ENCODE measurements at regions not wholly inside any gene's neighbourhood (a gene's known extent, or its start where the extent isn't known, plus 50 kb on each side); places are given as distances from the start of the nearest gene placed in this dataset.

DNA sequence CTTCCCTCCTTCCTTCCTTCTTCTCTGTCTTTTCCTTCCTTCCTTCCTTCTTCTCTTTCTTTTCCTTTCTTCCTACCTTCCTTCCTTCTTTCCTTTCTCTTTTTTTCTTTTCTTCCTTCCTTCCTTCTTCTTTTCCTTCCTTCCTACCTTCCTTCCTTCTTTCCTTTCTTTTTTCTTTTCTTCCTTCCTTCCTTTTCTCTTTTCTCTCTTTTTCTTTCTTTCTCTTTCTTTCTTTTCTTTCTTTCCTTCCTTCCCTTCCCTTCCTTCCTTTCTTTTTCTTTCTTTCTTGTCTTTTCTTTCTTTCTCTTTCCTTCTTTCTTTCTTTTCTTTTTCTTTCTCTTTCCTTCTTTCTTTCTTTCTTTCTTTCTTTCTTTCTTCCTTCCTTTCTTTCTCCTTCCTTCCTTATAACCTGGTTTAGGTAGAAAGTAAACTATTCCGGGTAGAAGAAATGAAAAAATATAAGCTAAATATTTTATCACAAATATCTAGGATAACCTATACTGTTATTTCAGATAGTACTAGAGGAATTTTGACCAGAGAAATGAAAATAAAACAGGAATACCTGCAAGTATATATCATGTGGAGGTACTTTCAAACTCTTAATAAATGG lies 1741.8 kb upstream of the CDH9 start:
- ATAC-seq (no peak), DNase-seq (ENCODE audit: low spot score) (no peak)
- no peak overlapping the region for H3K4me2 ChIP-seq
- Mint-ChIP-seq H3K4me3 (no peak overlapping the region), H3K9me3 (no peaks in the 10 kb centered on the region), H3K4me1 (peaks cover 2% of the 10 kb centered on the region; the same call in 1 of the 3 replicates), H3K36me3 (ENCODE audit: low read depth) (no peaks in the 10 kb centered on the region), H3K27me3 (ENCODE audit: insufficient read depth, low read depth, poor library complexity) (peaks cover 1% of the 10 kb centered on the region), H3K27ac (no peak overlapping the region)
- no peak for TF ChIP-seq EZH2 (IDR thresholded peaks at IDR 0.05; ENCODE audit: low read depth, unreplicated experiment)
- no peak for TF ChIP-seq ZNF331 (CRISPR knock-in tag; IDR thresholded peaks at IDR 0.05; ENCODE audit: low read depth)
- no peak for TF ChIP-seq POLR2AphosphoS5 (IDR thresholded peaks at IDR 0.05; ENCODE audit: low read depth)
- no peak for TF ChIP-seq CREB1 (CRISPR knock-in tag; IDR thresholded peaks at IDR 0.05; ENCODE audit: low read depth)
- TF ChIP-seq, protein P1, sequence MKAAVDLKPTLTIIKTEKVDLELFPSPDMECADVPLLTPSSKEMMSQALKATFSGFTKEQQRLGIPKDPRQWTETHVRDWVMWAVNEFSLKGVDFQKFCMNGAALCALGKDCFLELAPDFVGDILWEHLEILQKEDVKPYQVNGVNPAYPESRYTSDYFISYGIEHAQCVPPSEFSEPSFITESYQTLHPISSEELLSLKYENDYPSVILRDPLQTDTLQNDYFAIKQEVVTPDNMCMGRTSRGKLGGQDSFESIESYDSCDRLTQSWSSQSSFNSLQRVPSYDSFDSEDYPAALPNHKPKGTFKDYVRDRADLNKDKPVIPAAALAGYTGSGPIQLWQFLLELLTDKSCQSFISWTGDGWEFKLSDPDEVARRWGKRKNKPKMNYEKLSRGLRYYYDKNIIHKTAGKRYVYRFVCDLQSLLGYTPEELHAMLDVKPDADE (IDR thresholded peaks at IDR 0.05) = no peak
- no peak for TF ChIP-seq JUNB (IDR thresholded peaks at IDR 0.05; ENCODE audit: unreplicated experiment)
- TF ChIP-seq ZNF114 (CRISPR knock-in tag; IDR thresholded peaks at IDR 0.05) = no peak
- TF ChIP-seq, protein P2, sequence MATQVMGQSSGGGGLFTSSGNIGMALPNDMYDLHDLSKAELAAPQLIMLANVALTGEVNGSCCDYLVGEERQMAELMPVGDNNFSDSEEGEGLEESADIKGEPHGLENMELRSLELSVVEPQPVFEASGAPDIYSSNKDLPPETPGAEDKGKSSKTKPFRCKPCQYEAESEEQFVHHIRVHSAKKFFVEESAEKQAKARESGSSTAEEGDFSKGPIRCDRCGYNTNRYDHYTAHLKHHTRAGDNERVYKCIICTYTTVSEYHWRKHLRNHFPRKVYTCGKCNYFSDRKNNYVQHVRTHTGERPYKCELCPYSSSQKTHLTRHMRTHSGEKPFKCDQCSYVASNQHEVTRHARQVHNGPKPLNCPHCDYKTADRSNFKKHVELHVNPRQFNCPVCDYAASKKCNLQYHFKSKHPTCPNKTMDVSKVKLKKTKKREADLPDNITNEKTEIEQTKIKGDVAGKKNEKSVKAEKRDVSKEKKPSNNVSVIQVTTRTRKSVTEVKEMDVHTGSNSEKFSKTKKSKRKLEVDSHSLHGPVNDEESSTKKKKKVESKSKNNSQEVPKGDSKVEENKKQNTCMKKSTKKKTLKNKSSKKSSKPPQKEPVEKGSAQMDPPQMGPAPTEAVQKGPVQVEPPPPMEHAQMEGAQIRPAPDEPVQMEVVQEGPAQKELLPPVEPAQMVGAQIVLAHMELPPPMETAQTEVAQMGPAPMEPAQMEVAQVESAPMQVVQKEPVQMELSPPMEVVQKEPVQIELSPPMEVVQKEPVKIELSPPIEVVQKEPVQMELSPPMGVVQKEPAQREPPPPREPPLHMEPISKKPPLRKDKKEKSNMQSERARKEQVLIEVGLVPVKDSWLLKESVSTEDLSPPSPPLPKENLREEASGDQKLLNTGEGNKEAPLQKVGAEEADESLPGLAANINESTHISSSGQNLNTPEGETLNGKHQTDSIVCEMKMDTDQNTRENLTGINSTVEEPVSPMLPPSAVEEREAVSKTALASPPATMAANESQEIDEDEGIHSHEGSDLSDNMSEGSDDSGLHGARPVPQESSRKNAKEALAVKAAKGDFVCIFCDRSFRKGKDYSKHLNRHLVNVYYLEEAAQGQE (IDR thresholded peaks at IDR 0.05; ENCODE audit: unreplicated experiment) = no peak
- TF ChIP-seq, protein P3, sequence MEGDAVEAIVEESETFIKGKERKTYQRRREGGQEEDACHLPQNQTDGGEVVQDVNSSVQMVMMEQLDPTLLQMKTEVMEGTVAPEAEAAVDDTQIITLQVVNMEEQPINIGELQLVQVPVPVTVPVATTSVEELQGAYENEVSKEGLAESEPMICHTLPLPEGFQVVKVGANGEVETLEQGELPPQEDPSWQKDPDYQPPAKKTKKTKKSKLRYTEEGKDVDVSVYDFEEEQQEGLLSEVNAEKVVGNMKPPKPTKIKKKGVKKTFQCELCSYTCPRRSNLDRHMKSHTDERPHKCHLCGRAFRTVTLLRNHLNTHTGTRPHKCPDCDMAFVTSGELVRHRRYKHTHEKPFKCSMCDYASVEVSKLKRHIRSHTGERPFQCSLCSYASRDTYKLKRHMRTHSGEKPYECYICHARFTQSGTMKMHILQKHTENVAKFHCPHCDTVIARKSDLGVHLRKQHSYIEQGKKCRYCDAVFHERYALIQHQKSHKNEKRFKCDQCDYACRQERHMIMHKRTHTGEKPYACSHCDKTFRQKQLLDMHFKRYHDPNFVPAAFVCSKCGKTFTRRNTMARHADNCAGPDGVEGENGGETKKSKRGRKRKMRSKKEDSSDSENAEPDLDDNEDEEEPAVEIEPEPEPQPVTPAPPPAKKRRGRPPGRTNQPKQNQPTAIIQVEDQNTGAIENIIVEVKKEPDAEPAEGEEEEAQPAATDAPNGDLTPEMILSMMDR (conservative IDR thresholded peaks at IDR 0.05; ENCODE audit: low read depth in 2 of 2) = no peak
- TF ChIP-seq EZH2phosphoT487 (IDR thresholded peaks at IDR 0.05; ENCODE audit: unreplicated experiment) = no peak
- TF ChIP-seq, protein P4, sequence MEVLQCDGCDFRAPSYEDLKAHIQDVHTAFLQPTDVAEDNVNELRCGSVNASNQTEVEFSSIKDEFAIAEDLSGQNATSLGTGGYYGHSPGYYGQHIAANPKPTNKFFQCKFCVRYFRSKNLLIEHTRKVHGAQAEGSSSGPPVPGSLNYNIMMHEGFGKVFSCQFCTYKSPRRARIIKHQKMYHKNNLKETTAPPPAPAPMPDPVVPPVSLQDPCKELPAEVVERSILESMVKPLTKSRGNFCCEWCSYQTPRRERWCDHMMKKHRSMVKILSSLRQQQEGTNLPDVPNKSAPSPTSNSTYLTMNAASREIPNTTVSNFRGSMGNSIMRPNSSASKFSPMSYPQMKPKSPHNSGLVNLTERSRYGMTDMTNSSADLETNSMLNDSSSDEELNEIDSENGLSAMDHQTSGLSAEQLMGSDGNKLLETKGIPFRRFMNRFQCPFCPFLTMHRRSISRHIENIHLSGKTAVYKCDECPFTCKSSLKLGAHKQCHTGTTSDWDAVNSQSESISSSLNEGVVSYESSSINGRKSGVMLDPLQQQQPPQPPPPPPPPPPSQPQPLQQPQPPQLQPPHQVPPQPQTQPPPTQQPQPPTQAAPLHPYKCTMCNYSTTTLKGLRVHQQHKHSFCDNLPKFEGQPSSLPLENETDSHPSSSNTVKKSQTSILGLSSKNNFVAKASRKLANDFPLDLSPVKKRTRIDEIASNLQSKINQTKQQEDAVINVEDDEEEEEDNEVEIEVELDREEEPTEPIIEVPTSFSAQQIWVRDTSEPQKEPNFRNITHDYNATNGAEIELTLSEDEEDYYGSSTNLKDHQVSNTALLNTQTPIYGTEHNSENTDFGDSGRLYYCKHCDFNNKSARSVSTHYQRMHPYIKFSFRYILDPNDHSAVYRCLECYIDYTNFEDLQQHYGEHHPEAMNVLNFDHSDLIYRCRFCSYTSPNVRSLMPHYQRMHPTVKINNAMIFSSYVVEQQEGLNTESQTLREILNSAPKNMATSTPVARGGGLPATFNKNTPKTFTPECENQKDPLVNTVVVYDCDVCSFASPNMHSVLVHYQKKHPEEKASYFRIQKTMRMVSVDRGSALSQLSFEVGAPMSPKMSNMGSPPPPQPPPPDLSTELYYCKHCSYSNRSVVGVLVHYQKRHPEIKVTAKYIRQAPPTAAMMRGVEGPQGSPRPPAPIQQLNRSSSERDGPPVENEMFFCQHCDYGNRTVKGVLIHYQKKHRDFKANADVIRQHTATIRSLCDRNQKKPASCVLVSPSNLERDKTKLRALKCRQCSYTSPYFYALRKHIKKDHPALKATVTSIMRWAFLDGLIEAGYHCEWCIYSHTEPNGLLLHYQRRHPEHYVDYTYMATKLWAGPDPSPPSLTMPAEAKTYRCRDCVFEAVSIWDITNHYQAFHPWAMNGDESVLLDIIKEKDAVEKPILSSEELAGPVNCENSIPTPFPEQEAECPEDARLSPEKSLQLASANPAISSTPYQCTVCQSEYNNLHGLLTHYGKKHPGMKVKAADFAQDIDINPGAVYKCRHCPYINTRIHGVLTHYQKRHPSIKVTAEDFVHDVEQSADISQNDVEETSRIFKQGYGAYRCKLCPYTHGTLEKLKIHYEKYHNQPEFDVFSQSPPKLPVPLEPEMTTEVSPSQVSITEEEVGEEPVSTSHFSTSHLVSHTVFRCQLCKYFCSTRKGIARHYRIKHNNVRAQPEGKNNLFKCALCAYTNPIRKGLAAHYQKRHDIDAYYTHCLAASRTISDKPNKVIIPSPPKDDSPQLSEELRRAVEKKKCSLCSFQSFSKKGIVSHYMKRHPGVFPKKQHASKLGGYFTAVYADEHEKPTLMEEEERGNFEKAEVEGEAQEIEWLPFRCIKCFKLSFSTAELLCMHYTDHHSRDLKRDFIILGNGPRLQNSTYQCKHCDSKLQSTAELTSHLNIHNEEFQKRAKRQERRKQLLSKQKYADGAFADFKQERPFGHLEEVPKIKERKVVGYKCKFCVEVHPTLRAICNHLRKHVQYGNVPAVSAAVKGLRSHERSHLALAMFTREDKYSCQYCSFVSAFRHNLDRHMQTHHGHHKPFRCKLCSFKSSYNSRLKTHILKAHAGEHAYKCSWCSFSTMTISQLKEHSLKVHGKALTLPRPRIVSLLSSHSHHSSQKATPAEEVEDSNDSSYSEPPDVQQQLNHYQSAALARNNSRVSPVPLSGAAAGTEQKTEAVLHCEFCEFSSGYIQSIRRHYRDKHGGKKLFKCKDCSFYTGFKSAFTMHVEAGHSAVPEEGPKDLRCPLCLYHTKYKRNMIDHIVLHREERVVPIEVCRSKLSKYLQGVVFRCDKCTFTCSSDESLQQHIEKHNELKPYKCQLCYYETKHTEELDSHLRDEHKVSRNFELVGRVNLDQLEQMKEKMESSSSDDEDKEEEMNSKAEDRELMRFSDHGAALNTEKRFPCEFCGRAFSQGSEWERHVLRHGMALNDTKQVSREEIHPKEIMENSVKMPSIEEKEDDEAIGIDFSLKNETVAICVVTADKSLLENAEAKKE (CRISPR knock-in tag; IDR thresholded peaks at IDR 0.05) = no peak
- no peak for TF ChIP-seq NANOG (IDR thresholded peaks at IDR 0.05; ENCODE audit: borderline replicate concordance)
- no peak for TF ChIP-seq STAT1 (IDR thresholded peaks at IDR 0.05; ENCODE audit: unreplicated experiment)
- no peaks in the 10 kb centered on the region for H4K20me1 ChIP-seq (replicated peaks; ENCODE audit: insufficient read depth)
- no peaks in the 10 kb centered on the region for H3K36me3 ChIP-seq (ENCODE audit: insufficient read depth)
- no peak overlapping the region for H3K4me3 ChIP-seq
- H3K27ac ChIP-seq (ENCODE audit: low read depth) = no peak overlapping the region
- no peaks in the 10 kb centered on the region for H3K79me2 ChIP-seq (replicated peaks; ENCODE audit: insufficient read depth)
- no peaks in the 10 kb centered on the region for H3K9me2 ChIP-seq (ENCODE audit: insufficient read depth)
- no peak overlapping the region for H2AFZ ChIP-seq
- H3K4me1 ChIP-seq (ENCODE audit: insufficient read depth) = no peaks in the 10 kb centered on the region
- no peaks in the 10 kb centered on the region for H3F3A ChIP-seq (replicated peaks; ENCODE audit: low read depth)
- no peaks in the 10 kb centered on the region for H3K27me3 ChIP-seq (ENCODE audit: insufficient read depth)

All from GM23338 (cell line).